ENCODE measurements at regions not wholly inside any gene's neighbourhood (a gene's known extent, or its start where the extent isn't known, plus 50 kb on each side); places are given as distances from the start of the nearest gene placed in this dataset.

GRCh38 chr6:106918115-106918514 lies 56.4 kb downstream of the CD24 start:
- intact Hi-C loops (cut with micrococcal nuclease), result no loop called here
- Mint-ChIP-seq H3K27ac (no peak overlapping the region), H3K4me1 (ENCODE audit: low read depth) (no peaks in the 10 kb centered on the region), H3K9me3 (no peaks in the 10 kb centered on the region), H3K36me3 (ENCODE audit: low read depth) (no peaks in the 10 kb centered on the region), H3K4me3 (no peak overlapping the region), H3K27me3 (peaks cover 8% of the 10 kb centered on the region)
- POLR2A ChIA-PET, result no interaction called here
- no peak for TF ChIP-seq CTCF (IDR thresholded peaks at IDR 0.05)
- DNase-seq (no peak), ATAC-seq (no peak)
- CTCF ChIA-PET, result no interaction called here

GRCh38 chr6:106916891-106917290 lies 57.6 kb downstream of the CD24 start:
- DNase-seq (no peak), ATAC-seq (no peak)
- Mint-ChIP-seq H3K36me3 (ENCODE audit: low read depth) (no peaks in the 10 kb centered on the region), H3K27me3 (peaks cover 5% of the 10 kb centered on the region), H3K4me1 (ENCODE audit: low read depth) (no peaks in the 10 kb centered on the region), H3K4me3 (no peak overlapping the region), H3K27ac (no peak overlapping the region), H3K9me3 (no peaks in the 10 kb centered on the region)
- intact Hi-C loops (cut with micrococcal nuclease), result no loop called here
- no peak for TF ChIP-seq CTCF (IDR thresholded peaks at IDR 0.05)
- CTCF ChIA-PET, result no interaction called here
- POLR2A ChIA-PET, result no interaction called here

- Mint-ChIP-seq H3K27ac (no peak overlapping the region), H3K36me3 (ENCODE audit: low read depth) (no peaks in the 10 kb centered on the region), H3K4me1 (ENCODE audit: low read depth) (no peaks in the 10 kb centered on the region), H3K4me3 (no peak overlapping the region), H3K27me3 (peaks cover 3% of the 10 kb centered on the region), H3K9me3 (no peaks in the 10 kb centered on the region)
- ATAC-seq (no peak), DNase-seq (no peak)
- ChIA-PET CTCF (no interaction called here), POLR2A (no interaction called here)
- intact Hi-C loops (cut with micrococcal nuclease), result no loop called here
- TF ChIP-seq CTCF (IDR thresholded peaks at IDR 0.05), result no peak
Measured at GRCh38 chr6:106913676-106914280, 60.8 kb downstream of the CD24 start.

- no peak for TF ChIP-seq CTCF (IDR thresholded peaks at IDR 0.05)
- peaks cover 3% of the 10 kb centered on the region for H3K27me3 Mint-ChIP-seq
- no peaks in the 10 kb centered on the region for H3K36me3 Mint-ChIP-seq (ENCODE audit: low read depth)
- ChIA-PET POLR2A (no interaction called here), CTCF (no interaction called here)
- no peaks in the 10 kb centered on the region for H3K4me1 Mint-ChIP-seq (ENCODE audit: low read depth)
- no peak overlapping the region for H3K4me3 Mint-ChIP-seq
- intact Hi-C loops (cut with micrococcal nuclease), result no loop called here
- no peak for DNase-seq
- H3K27ac Mint-ChIP-seq, result no peak overlapping the region
- no peak for ATAC-seq
- no peaks in the 10 kb centered on the region for H3K9me3 Mint-ChIP-seq
Measured at GRCh38 chr6:106913111-106913510, 61.4 kb downstream of the CD24 start.

- H3K27me3 Mint-ChIP-seq, result peaks cover 3% of the 10 kb centered on the region
- no peak overlapping the region for H3K4me3 Mint-ChIP-seq
- ChIA-PET CTCF (no interaction called here), POLR2A (interaction anchor here (1.1 kb wide), 1 partner anchor 333 kb away, joined by 3 read pairs; no protein-coding TSS in a partner anchor)
- H3K36me3 Mint-ChIP-seq (ENCODE audit: low read depth), result no peaks in the 10 kb centered on the region
- no peaks in the 10 kb centered on the region for H3K9me3 Mint-ChIP-seq
- intact Hi-C loops (cut with micrococcal nuclease), result no loop called here
- ATAC-seq, result no peak
- no peak for DNase-seq
- no peak overlapping the region for H3K27ac Mint-ChIP-seq
- H3K4me1 Mint-ChIP-seq (ENCODE audit: low read depth), result no peaks in the 10 kb centered on the region
- no peak for TF ChIP-seq CTCF (IDR thresholded peaks at IDR 0.05)
Measured at GRCh38 chr6:106912091-106912490, 62.4 kb downstream of the CD24 start.
